Gastrocnemius medialis (tissue), 4 donors: ENCODE measurements at regions not wholly inside any gene's neighbourhood (a gene's known extent, or its start where the extent isn't known, plus 50 kb on each side); places are given as distances from the start of the nearest gene placed in this dataset.

Experiments used
- POLR2A ChIP-seq, 2 donors: fragments of 450-650 bp; IDR thresholded peaks; one replicate each; pipeline ENCODE4 v1.6.1; 2017; ENCODE audit warnings: antibody characterized with exemption in 2 of 2, mild to moderate bottlenecking in 2 of 2, moderate library complexity in 2 of 2
- TF ChIP-seq, protein P1 (sequence below), 5 experiments: fragments of 450-650 bp in 3 of 5; fragments of 200-600 bp in 2 of 5; sonication (generic) in 2 of 5; IDR thresholded peaks in 4 of 5; conservative IDR thresholded peaks in 1 of 5; 1 replicate in 4 of 5; 2 replicates in 1 of 5; pipeline ENCODE4 v1.5.1; 2016 to 2019; ENCODE audit warnings: antibody characterized with exemption in 5 of 5, mild to moderate bottlenecking in 3 of 5, moderate library complexity in 3 of 5

GRCh38 chr11:70841264-70841663 is 411.1 kb downstream of the SHANK2 start:
- TF ChIP-seq, protein P1, sequence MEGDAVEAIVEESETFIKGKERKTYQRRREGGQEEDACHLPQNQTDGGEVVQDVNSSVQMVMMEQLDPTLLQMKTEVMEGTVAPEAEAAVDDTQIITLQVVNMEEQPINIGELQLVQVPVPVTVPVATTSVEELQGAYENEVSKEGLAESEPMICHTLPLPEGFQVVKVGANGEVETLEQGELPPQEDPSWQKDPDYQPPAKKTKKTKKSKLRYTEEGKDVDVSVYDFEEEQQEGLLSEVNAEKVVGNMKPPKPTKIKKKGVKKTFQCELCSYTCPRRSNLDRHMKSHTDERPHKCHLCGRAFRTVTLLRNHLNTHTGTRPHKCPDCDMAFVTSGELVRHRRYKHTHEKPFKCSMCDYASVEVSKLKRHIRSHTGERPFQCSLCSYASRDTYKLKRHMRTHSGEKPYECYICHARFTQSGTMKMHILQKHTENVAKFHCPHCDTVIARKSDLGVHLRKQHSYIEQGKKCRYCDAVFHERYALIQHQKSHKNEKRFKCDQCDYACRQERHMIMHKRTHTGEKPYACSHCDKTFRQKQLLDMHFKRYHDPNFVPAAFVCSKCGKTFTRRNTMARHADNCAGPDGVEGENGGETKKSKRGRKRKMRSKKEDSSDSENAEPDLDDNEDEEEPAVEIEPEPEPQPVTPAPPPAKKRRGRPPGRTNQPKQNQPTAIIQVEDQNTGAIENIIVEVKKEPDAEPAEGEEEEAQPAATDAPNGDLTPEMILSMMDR (IDR thresholded peaks at IDR 0.05 in 4 of 5, conservative IDR thresholded peaks at IDR 0.05 in 1 of 5), result no peak
- no peak for TF ChIP-seq POLR2A (IDR thresholded peaks at IDR 0.05)
